Astrocyte (in vitro differentiated cells and primary cell): ENCODE measurements at regions not wholly inside any gene's neighbourhood (a gene's known extent, or its start where the extent isn't known, plus 50 kb on each side); places are given as distances from the start of the nearest gene placed in this dataset.

ENCODE experiments used
- DNase-seq: peaks from one replicate; pipeline ENCODE4 v3.0.0-alpha.2; 2010; ENCODE audit warnings: low read depth
- FAIRE-seq: peaks from 2 replicates; lab custom pipeline; 2011; peaks lifted over from hg19 to GRCh38; lab: Jason Lieb, UNC
- H2AFZ ChIP-seq: 2 replicates; pipeline ENCODE4 v1.6.0; 2012; ENCODE audit warnings: low read depth, low read length, inconsistent platforms
- H3K27ac ChIP-seq: 2 replicates; pipeline ENCODE4 v1.5.1; 2011; ENCODE audit warnings: low read depth, low read length, inconsistent platforms
- H3K27me3 ChIP-seq: 2 replicates; pipeline ENCODE4 v1.6.0; 2011; ENCODE audit warnings: low read length, inconsistent platforms; ENCODE audit not compliant: insufficient read depth
- H3K36me3 ChIP-seq: 2 replicates; pipeline ENCODE4 v1.5.1; 2011; ENCODE audit warnings: low read length, inconsistent platforms; ENCODE audit not compliant: insufficient read depth
- H3K4me1 ChIP-seq: 2 replicates; pipeline ENCODE4 v1.5.1; 2011; ENCODE audit warnings: low read length, inconsistent platforms; ENCODE audit not compliant: insufficient read depth
- H3K4me2 ChIP-seq: 2 replicates; pipeline ENCODE4 v1.6.0; 2012; ENCODE audit warnings: low read length, inconsistent platforms
- H3K4me3 ChIP-seq: 2 replicates; pipeline ENCODE4 v1.5.1; 2011; ENCODE audit warnings: low read depth, mild to moderate bottlenecking, low read length, inconsistent platforms; ENCODE audit not compliant: insufficient read depth
- H3K79me2 ChIP-seq: 2 replicates; pipeline ENCODE4 v1.6.0; 2012; ENCODE audit warnings: mild to moderate bottlenecking, low read length, inconsistent platforms; ENCODE audit not compliant: insufficient read depth
- H3K9ac ChIP-seq: 2 replicates; pipeline ENCODE4 v1.6.0; 2012; ENCODE audit warnings: mild to moderate bottlenecking, low read length, inconsistent platforms
- H3K9me3 ChIP-seq: 2 replicates; pipeline ENCODE4 v1.5.1; 2012; ENCODE audit warnings: low read depth, mild to moderate bottlenecking, low read length, inconsistent platforms; ENCODE audit not compliant: insufficient read depth
- H4K20me1 ChIP-seq: 2 replicates; pipeline ENCODE4 v1.6.0; 2012; ENCODE audit warnings: low read length, inconsistent platforms; ENCODE audit not compliant: insufficient read depth
- H3K27ac Mint-ChIP-seq: one replicate; pipeline ENCODE4 v1.8.0; 2021; ENCODE audit warnings: mild to moderate bottlenecking, mixed read lengths; ENCODE audit not compliant: unreplicated experiment
- H3K27me3 Mint-ChIP-seq: one replicate; pipeline ENCODE4 v1.8.0; 2021; ENCODE audit warnings: low read depth, mixed read lengths; ENCODE audit not compliant: unreplicated experiment
- H3K36me3 Mint-ChIP-seq: one replicate; pipeline ENCODE4 v1.8.0; 2021; ENCODE audit warnings: low read depth, mixed read lengths; ENCODE audit not compliant: unreplicated experiment
- H3K4me1 Mint-ChIP-seq: one replicate; pipeline ENCODE4 v1.8.0; 2021; ENCODE audit warnings: low read depth, mixed read lengths; ENCODE audit not compliant: unreplicated experiment
- H3K4me3 Mint-ChIP-seq: one replicate; pipeline ENCODE4 v1.8.0; 2021; ENCODE audit warnings: mild to moderate bottlenecking, moderate library complexity, mixed read lengths; ENCODE audit not compliant: unreplicated experiment
- H3K9me3 Mint-ChIP-seq: one replicate; pipeline ENCODE4 v1.8.0; 2021; ENCODE audit warnings: mild to moderate bottlenecking, mixed read lengths; ENCODE audit not compliant: unreplicated experiment
- CTCF ChIP-seq: IDR thresholded peaks from 2 replicates; pipeline ENCODE4 v1.5.1; 2011; ENCODE audit warnings: low read depth, mild to moderate bottlenecking, inconsistent platforms, low read length, moderate library complexity; ENCODE audit not compliant: insufficient read depth
- EZH2 ChIP-seq: IDR thresholded peaks from 2 replicates; pipeline ENCODE4 v1.6.1; 2012; ENCODE audit warnings: mild to moderate bottlenecking, low read length, inconsistent platforms; ENCODE audit not compliant: insufficient read depth

DNA sequence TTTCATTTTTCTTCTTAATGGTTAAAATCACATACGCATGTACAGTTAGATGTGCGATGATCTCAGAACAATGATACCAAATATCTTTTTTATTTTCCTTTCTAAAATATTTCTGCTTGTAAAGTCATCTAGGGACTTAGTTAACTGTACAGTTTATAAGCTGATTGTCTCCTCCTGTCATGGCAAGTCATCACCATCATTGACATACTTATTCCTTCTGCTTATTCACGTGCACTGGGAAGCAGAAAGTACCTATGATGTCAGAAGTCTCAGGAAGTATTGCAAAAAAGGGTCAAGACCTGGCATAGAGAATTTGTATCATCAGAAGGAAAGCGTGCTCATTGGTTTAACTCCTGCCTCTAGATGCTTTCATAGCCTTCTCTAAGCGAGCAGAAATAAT is 154.2 kb downstream of the DSC3 start:
- Histone ChIP-seq H3K4me3 (no peak overlapping the region), H3K4me1 (no peaks in the 10 kb centered on the region), H3K4me2 (no peak overlapping the region), H3K36me3 (no peaks in the 10 kb centered on the region), H3K9ac (no peak overlapping the region), H3K79me2 (no peaks in the 10 kb centered on the region), H4K20me1 (no peaks in the 10 kb centered on the region), H3K27me3 (no peaks in the 10 kb centered on the region), H2AFZ (no peak overlapping the region), H3K9me3 (no peaks in the 10 kb centered on the region), H3K27ac (no peak overlapping the region)
- Mint-ChIP-seq H3K36me3 (no peaks in the 10 kb centered on the region), H3K9me3 (no peaks in the 10 kb centered on the region), H3K4me3 (no peak overlapping the region), H3K4me1 (peaks cover 4% of the 10 kb centered on the region), H3K27me3 (no peaks in the 10 kb centered on the region), H3K27ac (no peak overlapping the region)
- no peak for FAIRE-seq
- TF ChIP-seq EZH2 (no peak), CTCF (no peak)
- DNase-seq, result no peak

- FAIRE-seq, result no peak
- no peaks in the 10 kb centered on the region for H3K4me1 ChIP-seq
- H4K20me1 ChIP-seq, result no peaks in the 10 kb centered on the region
Observed at GRCh38 chr18:30886998-30887397, 155.5 kb downstream of the DSC3 start.

More at GRCh38 chr18:30886998-30887397, 155.5 kb downstream of the DSC3 start:
- TF ChIP-seq CTCF (no peak), EZH2 (no peak)
- H3K27me3 ChIP-seq, result no peaks in the 10 kb centered on the region
- no peak overlapping the region for H3K9ac ChIP-seq
- Mint-ChIP-seq H3K36me3 (no peaks in the 10 kb centered on the region), H3K4me1 (peaks cover 4% of the 10 kb centered on the region), H3K4me3 (no peak overlapping the region), H3K9me3 (no peaks in the 10 kb centered on the region), H3K27ac (no peak overlapping the region), H3K27me3 (no peaks in the 10 kb centered on the region)
- DNase-seq, result no peak
- H3K9me3 ChIP-seq, result no peaks in the 10 kb centered on the region
- H3K4me2 ChIP-seq, result no peak overlapping the region
- no peak overlapping the region for H3K27ac ChIP-seq
- H3K36me3 ChIP-seq, result no peaks in the 10 kb centered on the region
- H3K79me2 ChIP-seq, result no peaks in the 10 kb centered on the region
- H3K4me3 ChIP-seq, result no peak overlapping the region
- H2AFZ ChIP-seq, result no peak overlapping the region
